HG02798 (cell line): ENCODE measurements at regions not wholly inside any gene's neighbourhood (a gene's known extent, or its start where the extent isn't known, plus 50 kb on each side); places are given as distances from the start of the nearest gene placed in this dataset.
"Not testable (repeated sequence)": the region's sequence is repeated elsewhere in the genome, so short reads cannot be mapped to it uniquely, and the experiment has no call there.

Experiments
- ATAC-seq: cut with Tn5 transposase; IDR thresholded peaks from one replicate; pipeline ENCODE4 v1.9.1; 2021; ENCODE audit warnings: mild to moderate bottlenecking; ENCODE audit not compliant: unreplicated experiment, poor library complexity

DNA sequence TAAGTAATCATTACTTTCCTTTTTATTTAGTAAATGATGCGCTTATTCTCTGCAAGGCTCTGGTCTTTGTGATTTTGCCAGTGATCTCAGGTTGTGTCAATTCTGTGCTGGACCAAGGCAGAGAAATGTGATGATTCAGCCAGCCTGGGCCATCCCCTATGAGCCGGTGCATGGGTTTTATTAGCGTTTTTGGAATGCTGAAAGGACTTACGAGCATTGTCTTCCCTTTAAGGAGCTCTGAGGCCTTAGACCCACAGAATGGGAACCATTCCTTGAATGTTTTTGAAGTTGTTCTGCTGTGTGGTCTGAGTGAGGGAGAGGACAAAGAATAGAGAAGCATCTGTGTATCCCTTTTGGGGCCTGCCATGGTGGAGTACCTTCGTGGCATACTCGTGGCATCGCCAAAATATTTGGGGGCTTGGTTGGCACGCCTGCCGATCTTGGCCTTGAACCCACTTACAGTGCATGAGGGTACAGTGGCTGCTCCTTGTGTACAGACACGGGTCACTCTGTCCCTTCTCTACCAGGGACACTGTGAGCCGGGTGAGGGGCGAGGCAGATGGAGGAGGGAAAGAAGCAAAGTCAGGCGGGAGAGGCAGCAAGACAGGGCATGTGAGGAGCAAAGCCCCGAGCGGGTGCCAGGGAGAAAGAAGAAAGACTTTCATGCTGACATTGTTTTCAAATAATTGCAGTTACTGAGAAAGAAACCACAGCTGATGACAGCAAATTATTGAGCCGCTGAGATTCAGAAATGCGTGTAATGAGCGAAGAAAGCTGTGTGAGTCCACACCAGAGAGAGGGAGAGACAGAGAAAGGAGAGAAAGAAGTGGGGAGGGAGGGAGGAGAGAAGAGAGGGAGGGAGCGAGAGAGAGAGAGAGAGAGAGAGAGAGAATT lies 269.4 kb upstream of the RGMA start:
- no peak for ATAC-seq

DNA sequence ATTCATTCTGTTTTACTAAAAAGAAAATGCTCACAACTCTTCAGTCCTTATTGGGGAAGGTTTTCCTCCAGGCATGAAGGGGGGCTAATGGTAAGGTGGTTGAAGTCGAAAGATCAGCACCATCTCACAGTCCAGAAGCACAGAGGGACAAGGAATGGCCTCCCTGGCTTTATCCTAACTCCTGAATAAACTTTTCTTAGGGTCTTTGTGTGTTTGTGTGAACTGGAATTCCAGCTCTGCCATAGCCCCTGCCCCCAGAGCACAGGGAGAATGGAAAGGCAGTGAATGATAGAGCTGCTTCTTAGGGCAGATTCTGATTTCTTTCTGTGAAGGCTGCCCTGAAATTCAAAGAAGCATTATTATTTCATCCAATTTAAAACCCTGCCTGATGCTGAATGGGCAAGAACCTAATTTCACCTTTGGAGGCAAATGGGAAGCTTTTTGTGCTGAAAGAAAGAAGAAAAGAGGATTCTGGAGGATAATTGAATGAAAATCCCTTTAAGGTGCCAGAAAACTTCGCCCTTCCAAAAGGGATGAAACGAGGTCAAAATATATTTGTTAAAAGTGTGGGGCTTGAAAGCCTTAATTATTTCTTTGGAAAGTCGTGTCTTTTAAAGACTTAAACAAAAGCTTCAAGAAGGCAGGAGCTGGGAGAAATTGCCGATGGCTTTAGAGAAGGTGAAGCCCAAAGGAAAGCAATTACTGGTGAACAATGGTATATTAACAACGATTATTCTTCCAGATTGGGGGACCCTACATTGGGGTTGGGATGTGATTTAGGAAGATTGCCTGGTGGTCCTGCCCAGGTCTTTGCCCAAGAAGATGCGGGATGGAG lies 259.9 kb upstream of the RGMA start:
- ATAC-seq, result no peak

GRCh38 chr15:93347986-93348385 lies 259.0 kb upstream of the RGMA start:
- no peak for ATAC-seq

DNA sequence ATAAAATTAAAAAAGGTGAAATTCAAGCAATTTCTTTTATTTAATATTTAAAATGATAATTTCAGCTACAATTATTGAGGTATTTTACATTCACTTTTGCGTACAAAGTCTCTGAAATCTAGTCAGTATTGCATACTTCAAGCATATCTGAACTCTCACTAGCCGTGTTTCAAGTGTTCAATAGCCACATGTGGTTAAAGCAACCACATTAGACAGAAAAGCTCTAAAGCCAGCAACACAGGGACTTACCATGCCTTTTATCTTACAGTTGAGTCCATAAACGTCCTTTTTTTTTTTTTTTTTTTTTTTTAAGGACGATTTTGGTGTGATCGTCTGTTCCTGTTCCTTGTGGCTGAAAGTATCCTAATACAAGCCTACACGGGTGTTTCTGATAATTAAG lies 257.0 kb upstream of the RGMA start:
- no peak for ATAC-seq

GRCh38 chr15:93343402-93343801 lies 254.4 kb upstream of the RGMA start:
- ATAC-seq, result not testable (repeated sequence)

DNA sequence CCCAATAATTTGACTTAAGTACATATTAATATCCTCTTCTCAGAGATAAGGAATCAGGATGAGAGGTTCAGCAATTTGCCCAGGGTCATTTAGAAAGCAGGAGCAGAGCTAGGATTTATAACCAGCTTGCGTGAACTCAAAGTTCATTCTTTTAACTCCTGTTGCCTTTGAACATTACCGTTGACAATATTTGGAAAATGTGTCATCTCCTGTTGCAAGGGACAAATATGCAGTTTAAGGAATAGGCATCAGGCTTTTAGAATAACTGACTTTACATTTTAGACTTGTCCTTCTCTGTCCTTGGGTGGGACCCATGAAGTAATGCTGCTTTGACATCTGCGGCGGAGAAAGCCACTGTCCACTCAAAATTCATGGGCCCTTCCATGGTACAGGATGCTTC lies 252.2 kb upstream of the RGMA start:
- no peak for ATAC-seq

DNA sequence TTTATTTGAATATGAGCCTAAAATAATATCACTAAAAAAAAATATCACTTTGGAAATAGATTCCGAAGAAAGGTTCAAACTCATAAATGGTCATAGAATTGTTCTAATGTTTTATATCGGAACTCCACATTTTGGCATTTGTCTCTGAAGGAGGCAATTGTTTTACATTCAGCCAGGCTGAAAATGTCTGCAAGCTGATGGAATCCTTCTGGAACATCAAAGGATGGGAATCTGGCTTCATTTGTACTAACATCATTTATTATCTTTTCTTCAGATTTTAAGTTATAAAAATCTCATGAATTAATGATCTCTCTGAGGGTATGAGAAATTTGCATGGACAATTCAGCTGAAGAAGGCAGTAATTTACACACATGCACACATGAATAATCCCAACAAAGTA lies 251.4 kb upstream of the RGMA start:
- no peak for ATAC-seq

DNA sequence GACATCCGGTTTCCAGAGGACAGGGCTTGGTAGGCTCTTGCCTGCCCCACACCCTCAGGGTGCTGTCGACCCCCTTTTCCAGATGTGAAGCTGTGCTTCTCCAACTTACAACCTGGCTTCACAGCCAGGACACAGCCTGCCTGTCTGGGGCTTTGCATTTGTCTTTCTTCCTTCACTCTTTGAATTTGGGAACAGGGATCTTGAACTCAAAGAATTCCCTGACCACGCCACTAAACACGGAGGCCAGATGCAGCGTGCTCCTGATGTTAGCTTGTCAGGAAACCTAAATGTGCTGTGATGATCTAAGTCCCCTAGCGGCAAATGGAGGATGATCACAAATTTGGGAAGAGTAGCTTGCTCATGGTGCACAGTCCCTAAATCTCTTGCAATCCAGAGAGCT lies 244.8 kb upstream of the RGMA start:
- no peak for ATAC-seq

GRCh38 chr15:93333126-93333525 lies 244.1 kb upstream of the RGMA start:
- ATAC-seq, result not testable (repeated sequence)

DNA sequence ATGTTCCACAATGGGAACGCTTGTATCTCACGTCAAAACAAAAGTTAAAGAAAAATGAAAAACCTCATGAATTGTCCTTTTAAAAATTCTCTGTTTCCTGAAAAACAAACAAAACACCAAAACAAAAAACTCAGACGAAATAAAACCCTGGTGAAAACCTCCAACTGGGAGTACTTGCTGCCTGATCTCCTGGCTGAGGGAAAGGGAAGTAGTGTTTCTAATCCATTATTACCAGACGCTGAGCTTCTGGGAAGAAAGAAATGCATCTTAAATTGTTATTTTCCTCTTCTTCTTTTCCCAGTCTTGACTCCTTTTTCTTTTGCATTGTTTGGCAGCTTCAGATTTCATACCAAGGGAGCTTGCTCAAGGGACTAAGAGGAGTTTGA lies 243.2 kb upstream of the RGMA start:
- ATAC-seq, result no peak

DNA sequence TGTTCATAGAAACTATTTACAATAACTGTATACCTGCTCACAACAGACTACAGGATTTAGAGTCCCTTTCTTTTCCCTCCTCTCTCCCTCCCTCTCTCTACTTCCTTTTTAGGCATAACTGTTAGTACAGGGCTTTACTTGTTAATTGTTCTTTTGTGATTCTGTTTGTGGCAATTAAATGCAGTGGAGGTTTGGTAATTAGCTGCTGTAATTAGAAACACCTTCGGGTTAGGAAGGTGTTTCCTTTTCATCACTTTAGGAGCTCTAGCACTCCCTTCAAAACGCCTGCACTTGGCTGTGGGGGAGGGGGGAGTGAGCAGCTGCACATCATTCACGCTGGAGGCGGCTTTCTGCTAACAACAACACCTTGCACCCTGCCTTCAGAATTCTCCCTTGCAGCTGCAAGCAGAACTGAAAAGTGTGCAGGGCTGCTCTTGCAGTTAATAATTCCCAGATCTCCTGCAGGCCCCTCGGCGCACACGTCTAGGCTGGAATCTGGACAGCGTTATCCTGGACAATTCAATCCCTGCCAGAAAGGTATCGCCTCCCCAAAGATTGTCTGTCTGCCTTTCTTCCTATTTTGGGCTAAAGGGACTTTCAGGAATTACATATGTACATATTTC lies 242.6 kb upstream of the RGMA start:
- no peak for ATAC-seq

GRCh38 chr15:93330912-93331544 lies 242.0 kb upstream of the RGMA start:
- no peak for ATAC-seq

- ATAC-seq, result no peak
Measured at GRCh38 chr15:93327364-93327763, 238.4 kb upstream of the RGMA start.

- ATAC-seq, result no peak
Measured at GRCh38 chr15:93324186-93324975, 235.4 kb upstream of the RGMA start.

- ATAC-seq, result no peak
Measured at GRCh38 chr15:93321881-93322282, 232.9 kb upstream of the RGMA start.

DNA sequence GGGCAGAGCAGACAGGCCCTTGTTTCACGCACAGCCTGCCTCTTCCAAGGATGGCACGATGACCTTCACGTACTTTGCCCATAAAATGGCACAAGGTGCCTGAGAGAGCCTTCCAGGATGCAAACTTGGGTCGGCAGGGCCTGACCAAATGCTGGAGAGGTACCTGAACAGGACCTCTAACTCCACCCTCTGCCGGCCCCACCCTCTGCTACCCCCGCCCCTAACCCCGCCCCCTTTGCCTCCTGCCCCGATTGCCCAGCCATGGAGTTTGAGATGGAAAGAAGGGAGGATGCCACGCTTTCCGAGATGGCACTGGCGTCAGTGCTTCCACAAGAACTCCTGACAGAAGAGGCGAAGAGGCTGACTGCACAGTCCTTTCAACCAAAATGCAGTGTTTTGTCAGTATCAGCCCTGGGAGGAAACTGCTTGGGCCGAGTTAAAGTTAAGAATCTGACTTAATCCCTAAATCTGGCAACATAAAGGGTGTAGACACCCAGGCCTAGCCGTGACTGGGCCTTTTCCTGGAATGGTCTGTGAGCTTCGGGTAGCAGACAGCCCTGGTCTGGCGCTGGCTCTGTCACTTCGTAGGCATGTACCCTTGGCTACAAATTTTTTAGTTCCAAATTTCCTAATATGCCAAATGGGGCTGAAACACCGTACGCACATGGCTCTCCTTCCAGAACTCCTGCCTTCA lies 230.3 kb upstream of the RGMA start:
- ATAC-seq, result no peak

DNA sequence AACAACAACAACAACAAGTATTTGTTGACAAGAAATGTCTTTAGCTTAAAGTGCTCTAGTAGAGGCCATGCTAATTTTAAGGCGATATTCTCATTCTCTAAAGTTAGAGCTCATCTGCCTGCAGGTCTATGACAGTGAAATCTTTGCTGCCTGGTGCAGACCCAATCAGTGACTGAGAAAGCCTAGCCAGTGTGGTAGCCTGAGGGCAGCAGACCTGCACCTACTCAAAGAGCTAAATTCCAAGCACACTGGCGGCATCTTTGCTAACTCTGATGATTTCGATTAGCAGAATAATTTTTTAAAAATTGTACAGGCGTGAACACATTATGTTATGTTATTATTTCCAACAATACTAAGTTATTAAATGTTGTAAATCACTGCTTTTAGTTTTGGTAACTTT lies 228.8 kb upstream of the RGMA start:
- no peak for ATAC-seq

- ATAC-seq, result no peak
Measured at GRCh38 chr15:93314245-93314644, 225.2 kb upstream of the RGMA start.

DNA sequence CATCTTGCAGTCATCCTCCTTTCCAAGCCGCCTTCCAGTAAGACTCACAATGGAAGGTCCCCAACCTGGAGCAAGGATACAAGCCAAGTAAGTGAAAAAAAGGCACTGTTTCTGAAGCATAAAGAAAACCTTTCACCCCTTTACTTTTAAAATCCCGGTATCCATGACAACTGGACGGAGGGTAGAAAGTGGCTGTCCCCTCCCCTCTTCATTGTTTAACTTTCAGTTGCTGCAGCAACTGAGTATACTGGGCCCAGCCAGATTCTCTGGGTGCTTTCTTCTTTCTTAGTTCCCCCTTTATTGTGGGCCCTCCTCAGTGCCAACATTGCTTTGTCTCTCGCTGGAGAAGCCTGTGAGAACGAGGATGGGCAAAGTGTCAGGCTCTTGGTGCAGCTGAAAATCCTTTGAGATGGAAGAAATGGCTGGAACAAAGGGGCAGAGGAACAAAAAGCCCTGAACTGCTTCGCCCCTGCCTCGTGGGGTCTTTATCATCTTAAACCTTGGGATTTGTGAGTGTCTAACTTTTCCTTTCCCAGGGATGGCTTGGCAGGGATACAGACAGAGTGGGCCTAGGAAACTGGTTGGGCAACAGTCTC lies 224.0 kb upstream of the RGMA start:
- no peak for ATAC-seq
